GM21737 (cell line): ENCODE measurements at regions not wholly inside any gene's neighbourhood (a gene's known extent, or its start where the extent isn't known, plus 50 kb on each side); places are given as distances from the start of the nearest gene placed in this dataset.
"Not testable (repeated sequence)": the region's sequence is repeated elsewhere in the genome, so short reads cannot be mapped to it uniquely, and the experiment has no call there.

Experiments
- ATAC-seq: cut with Tn5 transposase; IDR thresholded peaks from one replicate; pipeline ENCODE4 v1.9.1; 2021; ENCODE audit warnings: mild to moderate bottlenecking, moderate library complexity; ENCODE audit not compliant: unreplicated experiment

- ATAC-seq = no peak
These were observed 237.5 kb upstream of the ADRA1B start for GRCh38 chr5:159678657-159679392.

GRCh38 chr5:159680095-159680494, 236.2 kb upstream of the ADRA1B start:
- ATAC-seq = no peak

GRCh38 chr5:159681661-159682060, 234.6 kb upstream of the ADRA1B start:
- no peak for ATAC-seq

- no peak for ATAC-seq
These were observed 233.7 kb upstream of the ADRA1B start for GRCh38 chr5:159682623-159683022.

GRCh38 chr5:159687892-159688291, 228.4 kb upstream of the ADRA1B start:
- not testable (repeated sequence) for ATAC-seq

GRCh38 chr5:159695741-159696294, 220.5 kb upstream of the ADRA1B start:
- no peak for ATAC-seq

- no peak for ATAC-seq
These were observed 218.8 kb upstream of the ADRA1B start for GRCh38 chr5:159697530-159697929.

- ATAC-seq = no peak
These were observed 218.0 kb upstream of the ADRA1B start for GRCh38 chr5:159698322-159698721.

- no peak for ATAC-seq
These were observed 216.3 kb upstream of the ADRA1B start for GRCh38 chr5:159700016-159700415.

GRCh38 chr5:159702301-159702700, 214.0 kb upstream of the ADRA1B start:
- no peak for ATAC-seq

GRCh38 chr5:159702826-159703225, 213.5 kb upstream of the ADRA1B start:
- ATAC-seq = no peak

GRCh38 chr5:159704160-159704559, 212.1 kb upstream of the ADRA1B start:
- ATAC-seq = no peak

GRCh38 chr5:159705948-159706347, 210.3 kb upstream of the ADRA1B start:
- ATAC-seq = no peak

GRCh38 chr5:159708090-159708489, 208.2 kb upstream of the ADRA1B start:
- ATAC-seq = no peak

- ATAC-seq = no peak
These were observed 203.6 kb upstream of the ADRA1B start for GRCh38 chr5:159712672-159713071.

GRCh38 chr5:159713254-159713653, 203.0 kb upstream of the ADRA1B start:
- ATAC-seq = no peak

GRCh38 chr5:159713773-159714172, 202.5 kb upstream of the ADRA1B start:
- ATAC-seq = no peak

GRCh38 chr5:159725475-159725874, 190.8 kb upstream of the ADRA1B start:
- ATAC-seq = no peak

GRCh38 chr5:159727167-159727566, 189.1 kb upstream of the ADRA1B start:
- ATAC-seq = no peak

GRCh38 chr5:159730285-159730684, 186.0 kb upstream of the ADRA1B start:
- no peak for ATAC-seq

- no peak for ATAC-seq
These were observed 184.1 kb upstream of the ADRA1B start for GRCh38 chr5:159732220-159732619.

- no peak for ATAC-seq
These were observed 181.9 kb upstream of the ADRA1B start for GRCh38 chr5:159734366-159734765.

GRCh38 chr5:159735036-159735435, 181.2 kb upstream of the ADRA1B start:
- no peak for ATAC-seq
